KG1 (cell line): ENCODE measurements at regions not wholly inside any gene's neighbourhood (a gene's known extent, or its start where the extent isn't known, plus 50 kb on each side); places are given as distances from the start of the nearest gene placed in this dataset.
A peak's percentile ranks its signal among the peaks of the same experiment; 100 is the strongest.

Experiments used
- DNase-seq: peaks from one replicate; lab custom pipeline; 2025; lab: John Stamatoyannopoulos, UW

GRCh38 chr1:87880764-87881163 lies 552.1 kb downstream of the LMO4 start:
- no peak for DNase-seq

GRCh38 chr1:87883906-87884305 lies 555.2 kb downstream of the LMO4 start:
- no peak for DNase-seq

- no peak for DNase-seq
Measured at GRCh38 chr1:87884581-87884980, 555.9 kb downstream of the LMO4 start.

- no peak for DNase-seq
Measured at GRCh38 chr1:87885278-87886025, 556.8 kb downstream of the LMO4 start.

- no peak for DNase-seq
Measured at GRCh38 chr1:87887100-87887499, 558.4 kb downstream of the LMO4 start.

GRCh38 chr1:87888446-87888845 lies 559.8 kb downstream of the LMO4 start:
- no peak for DNase-seq

- peak; percentile 27 for DNase-seq
Measured at GRCh38 chr1:87894062-87894461, 565.4 kb downstream of the LMO4 start.

GRCh38 chr1:87897481-87897880 lies 568.8 kb downstream of the LMO4 start:
- no peak for DNase-seq

- DNase-seq: no peak
Measured at GRCh38 chr1:87898431-87898830, 569.8 kb downstream of the LMO4 start.

- no peak for DNase-seq
Measured at GRCh38 chr1:87899017-87899416, 570.3 kb downstream of the LMO4 start.

GRCh38 chr1:87899746-87900145 lies 571.1 kb downstream of the LMO4 start:
- no peak for DNase-seq

- peak; percentile 78 for DNase-seq
Measured at GRCh38 chr1:87902830-87903229, 574.1 kb downstream of the LMO4 start.

GRCh38 chr1:87903242-87903641 lies 574.6 kb downstream of the LMO4 start:
- DNase-seq: no peak

- DNase-seq: no peak
Measured at GRCh38 chr1:87904651-87905050, 576.0 kb downstream of the LMO4 start.

- DNase-seq: no peak
Measured at GRCh38 chr1:87905651-87906050, 577.0 kb downstream of the LMO4 start.

GRCh38 chr1:87906078-87906477 lies 577.4 kb downstream of the LMO4 start:
- no peak for DNase-seq

GRCh38 chr1:87913361-87913760 lies 584.7 kb downstream of the LMO4 start:
- no peak for DNase-seq

GRCh38 chr1:87914396-87914795 lies 585.7 kb downstream of the LMO4 start:
- DNase-seq: no peak

- no peak for DNase-seq
Measured at GRCh38 chr1:87915771-87916170, 587.1 kb downstream of the LMO4 start.

GRCh38 chr1:87916965-87917364 lies 588.3 kb downstream of the LMO4 start:
- no peak for DNase-seq

- DNase-seq: no peak
Measured at GRCh38 chr1:87918398-87918797, 589.7 kb downstream of the LMO4 start.

- no peak for DNase-seq
Measured at GRCh38 chr1:87922885-87923284, 594.2 kb downstream of the LMO4 start.

GRCh38 chr1:87926131-87926830 lies 597.6 kb downstream of the LMO4 start:
- DNase-seq: no peak

- DNase-seq: no peak
Measured at GRCh38 chr1:87926921-87927320, 598.2 kb downstream of the LMO4 start.
